SK-MEL-5 (cell line): ENCODE measurements at regions not wholly inside any gene's neighbourhood (a gene's known extent, or its start where the extent isn't known, plus 50 kb on each side); places are given as distances from the start of the nearest gene placed in this dataset.
"Not testable (repeated sequence)": the region's sequence is repeated elsewhere in the genome, so short reads cannot be mapped to it uniquely, and the experiment has no call there.

ENCODE experiments used
- DNase-seq: peaks from one replicate; pipeline ENCODE4 v3.0.0-alpha.2; 2016; ENCODE audit warnings: low read depth, low spot score
- in situ Hi-C: cut with HindIII; loops from 2 replicates; pipeline ENCODE4 v1.10.0; 2016; ENCODE audit warnings: low sequenced_read_pairs, high pct_unique_total_duplicates, low pct_unique_long_range_greater_than_20kb

GRCh38 chr20:51945881-51946280 is 143.6 kb upstream of the SALL4 start:
- in situ Hi-C loops: no loop called here
- peak; percentile 89 for DNase-seq

- in situ Hi-C loops: no loop called here
- peak; percentile 64 for DNase-seq
Observed at GRCh38 chr20:51945177-51945576, 142.9 kb upstream of the SALL4 start.

GRCh38 chr20:51943761-51944160 is 141.4 kb upstream of the SALL4 start:
- in situ Hi-C loops: no loop called here
- DNase-seq: no peak

GRCh38 chr20:51943326-51943725 is 141.0 kb upstream of the SALL4 start:
- DNase-seq, in situ Hi-C loops: not testable (repeated sequence)

- in situ Hi-C loops: no loop called here
- DNase-seq: peak; percentile 43
Observed at GRCh38 chr20:51941503-51941902, 139.2 kb upstream of the SALL4 start.

GRCh38 chr20:51939259-51939585 is 136.9 kb upstream of the SALL4 start:
- in situ Hi-C loops: no loop called here
- no peak for DNase-seq

- DNase-seq: peak; percentile 98
- in situ Hi-C loops: no loop called here
Observed at GRCh38 chr20:51938559-51939258, 136.4 kb upstream of the SALL4 start.

GRCh38 chr20:51937779-51938178 is 135.5 kb upstream of the SALL4 start:
- in situ Hi-C loops: no loop called here
- no peak for DNase-seq

- DNase-seq: no peak
- in situ Hi-C loops: no loop called here
Observed at GRCh38 chr20:51936377-51936776, 134.1 kb upstream of the SALL4 start.

- in situ Hi-C loops: no loop called here
- no peak for DNase-seq
Observed at GRCh38 chr20:51935003-51935358, 132.7 kb upstream of the SALL4 start.

- DNase-seq: no peak
- in situ Hi-C loops: no loop called here
Observed at GRCh38 chr20:51934301-51935002, 132.1 kb upstream of the SALL4 start.

GRCh38 chr20:51931371-51931781 is 129.1 kb upstream of the SALL4 start:
- no peak for DNase-seq
- in situ Hi-C loops: no loop called here

GRCh38 chr20:51930775-51931174 is 128.5 kb upstream of the SALL4 start:
- DNase-seq: peak; percentile 57
- in situ Hi-C loops: no loop called here

GRCh38 chr20:51928931-51929330 is 126.6 kb upstream of the SALL4 start:
- in situ Hi-C loops: no loop called here
- DNase-seq: no peak

- in situ Hi-C loops, DNase-seq: not testable (repeated sequence)
Observed at GRCh38 chr20:51927970-51928369, 125.6 kb upstream of the SALL4 start.

- DNase-seq: no peak
- in situ Hi-C loops: no loop called here
Observed at GRCh38 chr20:51926670-51927305, 124.5 kb upstream of the SALL4 start.

GRCh38 chr20:51924509-51924908 is 122.2 kb upstream of the SALL4 start:
- DNase-seq: no peak
- in situ Hi-C loops: no loop called here

GRCh38 chr20:51923633-51924032 is 121.3 kb upstream of the SALL4 start:
- DNase-seq: no peak
- in situ Hi-C loops: no loop called here

GRCh38 chr20:51922812-51923211 is 120.5 kb upstream of the SALL4 start:
- in situ Hi-C loops, DNase-seq: not testable (repeated sequence)
